NCI-H510A (cell line): ENCODE measurements at regions not wholly inside any gene's neighbourhood (a gene's known extent, or its start where the extent isn't known, plus 50 kb on each side); places are given as distances from the start of the nearest gene placed in this dataset.
"Not testable (repeated sequence)": the region's sequence is repeated elsewhere in the genome, so short reads cannot be mapped to it uniquely, and the experiment has no call there.

ENCODE experiments used
- DNase-seq: peaks from one replicate; lab custom pipeline; 2025; lab: John Stamatoyannopoulos, UW

GRCh38 chr5:96319981-96320739 is 112.9 kb downstream of the PCSK1 start:
- DNase-seq = not testable (repeated sequence)

- DNase-seq = peak; percentile 17
Measured at GRCh38 chr5:96318569-96319110, 114.4 kb downstream of the PCSK1 start.

GRCh38 chr5:96317945-96318344 is 115.1 kb downstream of the PCSK1 start:
- DNase-seq = no peak

- DNase-seq = no peak
Measured at GRCh38 chr5:96316487-96316886, 116.6 kb downstream of the PCSK1 start.

- no peak for DNase-seq
Measured at GRCh38 chr5:96316017-96316416, 117.0 kb downstream of the PCSK1 start.

- DNase-seq = no peak
Measured at GRCh38 chr5:96315431-96315830, 117.6 kb downstream of the PCSK1 start.

- no peak for DNase-seq
Measured at GRCh38 chr5:96312383-96312782, 120.7 kb downstream of the PCSK1 start.

GRCh38 chr5:96307047-96307446 is 126.0 kb downstream of the PCSK1 start:
- not testable (repeated sequence) for DNase-seq

- no peak for DNase-seq
Measured at GRCh38 chr5:96302174-96302738, 130.8 kb downstream of the PCSK1 start.

GRCh38 chr5:96300976-96301375 is 132.1 kb downstream of the PCSK1 start:
- no peak for DNase-seq

- no peak for DNase-seq
Measured at GRCh38 chr5:96297867-96298266, 135.2 kb downstream of the PCSK1 start.

GRCh38 chr5:96297290-96297689 is 135.8 kb downstream of the PCSK1 start:
- no peak for DNase-seq

GRCh38 chr5:96294884-96295202 is 138.2 kb downstream of the PCSK1 start:
- DNase-seq = no peak

- no peak for DNase-seq
Measured at GRCh38 chr5:96293966-96294883, 138.8 kb downstream of the PCSK1 start.

GRCh38 chr5:96292582-96293247 is 140.3 kb downstream of the PCSK1 start:
- DNase-seq = no peak

- DNase-seq = not testable (repeated sequence)
Measured at GRCh38 chr5:96289287-96289686, 143.8 kb downstream of the PCSK1 start.

- no peak for DNase-seq
Measured at GRCh38 chr5:96288845-96289185, 144.2 kb downstream of the PCSK1 start.

GRCh38 chr5:96288166-96288844 is 144.7 kb downstream of the PCSK1 start:
- DNase-seq = no peak

GRCh38 chr5:96287136-96287535 is 145.9 kb downstream of the PCSK1 start:
- no peak for DNase-seq

GRCh38 chr5:96285823-96286222 is 147.2 kb downstream of the PCSK1 start:
- DNase-seq = no peak

GRCh38 chr5:96284727-96285389 is 148.2 kb downstream of the PCSK1 start:
- no peak for DNase-seq
